ENCODE measurements at regions not wholly inside any gene's neighbourhood (a gene's known extent, or its start where the extent isn't known, plus 50 kb on each side); places are given as distances from the start of the nearest gene placed in this dataset.
"Not testable (repeated sequence)": the region's sequence is repeated elsewhere in the genome, so short reads cannot be mapped to it uniquely, and the experiment has no call there.

DNA sequence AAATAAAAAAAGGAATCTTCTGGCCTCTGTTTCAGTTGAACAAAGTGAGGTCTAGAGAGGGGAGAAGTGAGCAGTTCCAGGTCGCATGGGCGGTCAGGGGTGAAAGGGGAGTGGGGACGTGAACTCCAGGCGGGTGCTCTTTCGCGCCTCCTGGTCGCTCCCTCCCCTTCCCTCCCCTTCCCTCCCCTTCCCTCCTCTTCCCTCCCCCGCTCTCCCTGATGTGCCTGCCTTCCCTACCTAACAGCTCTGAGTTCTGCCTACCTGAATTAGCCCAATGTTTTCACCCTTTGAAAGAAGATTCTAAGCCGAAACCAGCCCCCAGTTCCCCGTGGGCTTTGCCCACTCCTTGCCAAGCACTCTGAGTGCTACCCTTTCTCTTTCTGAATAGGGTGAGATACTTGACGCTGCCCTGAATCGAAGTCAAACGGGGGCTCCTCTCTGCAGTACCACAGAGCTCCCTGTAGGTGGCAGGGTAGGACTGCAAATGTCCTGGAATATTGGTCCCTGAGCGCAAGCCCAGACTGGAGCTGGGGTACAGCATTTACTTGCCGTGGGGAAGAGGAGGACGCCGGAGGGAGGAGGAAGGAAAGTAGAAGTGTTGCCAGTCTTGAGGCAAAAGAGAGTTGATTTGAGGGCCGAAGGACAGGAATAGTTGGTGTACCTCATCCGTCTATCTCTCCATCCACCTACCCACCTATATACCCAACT is 214.4 kb downstream of the NPIPA7 start:
- TF ChIP-seq, protein P1, sequence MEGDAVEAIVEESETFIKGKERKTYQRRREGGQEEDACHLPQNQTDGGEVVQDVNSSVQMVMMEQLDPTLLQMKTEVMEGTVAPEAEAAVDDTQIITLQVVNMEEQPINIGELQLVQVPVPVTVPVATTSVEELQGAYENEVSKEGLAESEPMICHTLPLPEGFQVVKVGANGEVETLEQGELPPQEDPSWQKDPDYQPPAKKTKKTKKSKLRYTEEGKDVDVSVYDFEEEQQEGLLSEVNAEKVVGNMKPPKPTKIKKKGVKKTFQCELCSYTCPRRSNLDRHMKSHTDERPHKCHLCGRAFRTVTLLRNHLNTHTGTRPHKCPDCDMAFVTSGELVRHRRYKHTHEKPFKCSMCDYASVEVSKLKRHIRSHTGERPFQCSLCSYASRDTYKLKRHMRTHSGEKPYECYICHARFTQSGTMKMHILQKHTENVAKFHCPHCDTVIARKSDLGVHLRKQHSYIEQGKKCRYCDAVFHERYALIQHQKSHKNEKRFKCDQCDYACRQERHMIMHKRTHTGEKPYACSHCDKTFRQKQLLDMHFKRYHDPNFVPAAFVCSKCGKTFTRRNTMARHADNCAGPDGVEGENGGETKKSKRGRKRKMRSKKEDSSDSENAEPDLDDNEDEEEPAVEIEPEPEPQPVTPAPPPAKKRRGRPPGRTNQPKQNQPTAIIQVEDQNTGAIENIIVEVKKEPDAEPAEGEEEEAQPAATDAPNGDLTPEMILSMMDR (IDR thresholded peaks at IDR 0.05): peak; percentile 39 to 55 (median 46)
- TF ChIP-seq POLR2A (IDR thresholded peaks at IDR 0.05): not testable (repeated sequence)

Measured in uterus (tissue), 2 donors.